ENCODE measurements at regions not wholly inside any gene's neighbourhood (a gene's known extent, or its start where the extent isn't known, plus 50 kb on each side); places are given as distances from the start of the nearest gene placed in this dataset.

DNA sequence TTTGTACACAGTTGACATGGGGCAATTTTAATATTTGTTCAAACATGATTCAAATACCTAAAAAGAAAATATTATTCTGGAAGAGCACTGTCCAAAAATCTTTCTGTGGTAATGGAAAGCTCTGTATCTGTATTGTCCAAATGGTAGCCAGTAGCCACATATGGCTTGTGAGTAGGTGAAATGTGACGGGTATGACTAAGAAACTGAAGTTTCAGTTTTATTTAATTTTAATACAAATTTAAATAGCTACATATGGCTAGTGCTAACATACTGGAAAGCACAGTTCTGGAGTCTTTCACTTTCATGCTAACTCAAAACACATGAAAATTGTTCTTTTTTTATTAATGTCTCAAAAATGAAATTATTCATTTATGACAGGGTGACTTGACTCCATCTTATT, 132.6 kb downstream of the PLK2 start:
- TF ChIP-seq, protein P1, sequence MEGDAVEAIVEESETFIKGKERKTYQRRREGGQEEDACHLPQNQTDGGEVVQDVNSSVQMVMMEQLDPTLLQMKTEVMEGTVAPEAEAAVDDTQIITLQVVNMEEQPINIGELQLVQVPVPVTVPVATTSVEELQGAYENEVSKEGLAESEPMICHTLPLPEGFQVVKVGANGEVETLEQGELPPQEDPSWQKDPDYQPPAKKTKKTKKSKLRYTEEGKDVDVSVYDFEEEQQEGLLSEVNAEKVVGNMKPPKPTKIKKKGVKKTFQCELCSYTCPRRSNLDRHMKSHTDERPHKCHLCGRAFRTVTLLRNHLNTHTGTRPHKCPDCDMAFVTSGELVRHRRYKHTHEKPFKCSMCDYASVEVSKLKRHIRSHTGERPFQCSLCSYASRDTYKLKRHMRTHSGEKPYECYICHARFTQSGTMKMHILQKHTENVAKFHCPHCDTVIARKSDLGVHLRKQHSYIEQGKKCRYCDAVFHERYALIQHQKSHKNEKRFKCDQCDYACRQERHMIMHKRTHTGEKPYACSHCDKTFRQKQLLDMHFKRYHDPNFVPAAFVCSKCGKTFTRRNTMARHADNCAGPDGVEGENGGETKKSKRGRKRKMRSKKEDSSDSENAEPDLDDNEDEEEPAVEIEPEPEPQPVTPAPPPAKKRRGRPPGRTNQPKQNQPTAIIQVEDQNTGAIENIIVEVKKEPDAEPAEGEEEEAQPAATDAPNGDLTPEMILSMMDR (IDR thresholded peaks at IDR 0.05; ENCODE audit: low read length): no peak
- TF ChIP-seq EZH2 (optimal IDR thresholded peaks at IDR 0.05; ENCODE audit: low read depth, low read length): no peak

All from MM.1S (cell line).